Parathyroid adenoma (tissue), 2 donors: ENCODE measurements at regions not wholly inside any gene's neighbourhood (a gene's known extent, or its start where the extent isn't known, plus 50 kb on each side); places are given as distances from the start of the nearest gene placed in this dataset.

Source experiments
- H2AFZ ChIP-seq: fragments of 300-600 bp; sonication (generic); one replicate; pipeline ENCODE4 v1.7.0; 2017; ENCODE audit warnings: antibody characterized with exemption, mild to moderate bottlenecking
- H3K27ac ChIP-seq: fragments of 300-600 bp; sonication (generic); one replicate; pipeline ENCODE4 v1.7.0; 2017
- H3K27me3 ChIP-seq: fragments of 300-600 bp; sonication (generic); one replicate; pipeline ENCODE4 v1.7.0; 2017; ENCODE audit warnings: low read length; ENCODE audit not compliant: control insufficient read depth, insufficient read depth
- H3K36me3 ChIP-seq: fragments of 300-600 bp; sonication (generic); one replicate; pipeline ENCODE4 v1.7.0; 2017; ENCODE audit warnings: low read length; ENCODE audit not compliant: control insufficient read depth, insufficient read depth
- H3K4me1 ChIP-seq: fragments of 300-600 bp; sonication (generic); one replicate; pipeline ENCODE4 v1.7.0; 2017; ENCODE audit warnings: control low read depth
- H3K4me2 ChIP-seq: fragments of 300-600 bp; sonication (generic); one replicate; pipeline ENCODE4 v1.7.0; 2017; ENCODE audit warnings: low read length
- H3K4me3 ChIP-seq: fragments of 300-600 bp; sonication (generic); one replicate; pipeline ENCODE4 v1.7.0; 2017; ENCODE audit warnings: low read depth, low read length
- H3K79me2 ChIP-seq: fragments of 300-600 bp; sonication (generic); one replicate; pipeline ENCODE4 v1.7.0; 2017; ENCODE audit warnings: control low read depth
- H3K9ac ChIP-seq: fragments of 300-600 bp; sonication (generic); one replicate; pipeline ENCODE4 v1.7.0; 2017; ENCODE audit warnings: mild to moderate bottlenecking
- H3K9me3 ChIP-seq: fragments of 300-600 bp; sonication (generic); one replicate; pipeline ENCODE4 v1.7.0; 2017; ENCODE audit warnings: low read length; ENCODE audit not compliant: control insufficient read depth
- TF ChIP-seq, protein P1 (sequence below): fragments of 300-600 bp; sonication (generic); IDR thresholded peaks from one replicate; pipeline ENCODE4 v1.7.0; 2017; ENCODE audit warnings: antibody characterized with exemption, mild to moderate bottlenecking
- donor health status: primary hyperparathyroidism.

DNA sequence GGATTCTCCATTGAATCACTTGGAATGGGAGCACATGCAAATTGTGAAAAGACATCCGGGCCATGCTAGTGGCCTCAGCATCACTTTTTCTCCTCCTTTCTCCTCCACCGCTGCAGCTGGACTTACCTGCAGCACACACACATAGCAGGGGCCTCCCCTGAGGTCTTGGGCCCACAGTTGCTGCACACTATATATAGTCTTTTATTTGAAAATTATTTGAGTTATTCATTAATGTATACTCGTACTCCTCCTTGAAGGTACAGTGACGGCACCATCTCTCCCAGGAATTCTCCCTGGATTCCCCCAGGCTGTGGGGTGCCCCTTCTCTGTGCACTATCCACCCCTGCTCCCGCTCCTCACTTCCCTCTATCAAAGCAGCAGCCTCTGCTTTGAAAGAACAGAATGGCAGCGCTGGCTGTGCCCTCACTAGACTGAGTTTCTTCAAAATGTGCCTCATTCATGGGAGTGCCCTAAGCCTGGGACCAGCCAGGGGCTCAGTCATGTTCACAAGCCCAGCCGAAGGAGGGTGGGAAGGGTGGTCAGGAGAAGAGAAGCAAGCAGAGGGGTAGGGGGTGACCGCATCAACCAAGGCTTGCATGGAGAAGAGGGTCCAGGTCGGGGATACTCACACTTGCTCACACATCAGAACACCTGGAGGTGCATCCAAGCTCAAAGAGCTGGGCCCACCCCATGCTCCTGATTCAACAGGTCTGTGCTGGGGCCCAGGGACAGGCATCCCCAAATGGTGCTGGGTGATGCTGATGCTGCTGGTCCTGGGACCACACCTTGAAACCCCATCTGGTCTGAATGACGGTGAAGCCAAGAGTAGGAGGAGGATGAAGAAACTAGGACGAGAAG is 156.2 kb upstream of the ZMIZ1 start:
- peaks cover 4% of the 10 kb centered on the region for H3K4me1 ChIP-seq
- no peak overlapping the region for H2AFZ ChIP-seq
- H3K27me3 ChIP-seq: no peaks in the 10 kb centered on the region
- TF ChIP-seq, protein P1, sequence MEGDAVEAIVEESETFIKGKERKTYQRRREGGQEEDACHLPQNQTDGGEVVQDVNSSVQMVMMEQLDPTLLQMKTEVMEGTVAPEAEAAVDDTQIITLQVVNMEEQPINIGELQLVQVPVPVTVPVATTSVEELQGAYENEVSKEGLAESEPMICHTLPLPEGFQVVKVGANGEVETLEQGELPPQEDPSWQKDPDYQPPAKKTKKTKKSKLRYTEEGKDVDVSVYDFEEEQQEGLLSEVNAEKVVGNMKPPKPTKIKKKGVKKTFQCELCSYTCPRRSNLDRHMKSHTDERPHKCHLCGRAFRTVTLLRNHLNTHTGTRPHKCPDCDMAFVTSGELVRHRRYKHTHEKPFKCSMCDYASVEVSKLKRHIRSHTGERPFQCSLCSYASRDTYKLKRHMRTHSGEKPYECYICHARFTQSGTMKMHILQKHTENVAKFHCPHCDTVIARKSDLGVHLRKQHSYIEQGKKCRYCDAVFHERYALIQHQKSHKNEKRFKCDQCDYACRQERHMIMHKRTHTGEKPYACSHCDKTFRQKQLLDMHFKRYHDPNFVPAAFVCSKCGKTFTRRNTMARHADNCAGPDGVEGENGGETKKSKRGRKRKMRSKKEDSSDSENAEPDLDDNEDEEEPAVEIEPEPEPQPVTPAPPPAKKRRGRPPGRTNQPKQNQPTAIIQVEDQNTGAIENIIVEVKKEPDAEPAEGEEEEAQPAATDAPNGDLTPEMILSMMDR: no peak
- H3K36me3 ChIP-seq: no peaks in the 10 kb centered on the region
- H3K79me2 ChIP-seq: no peaks in the 10 kb centered on the region
- H3K9ac ChIP-seq: no peak overlapping the region
- no peak overlapping the region for H3K27ac ChIP-seq
- H3K4me2 ChIP-seq: no peak overlapping the region
- no peaks in the 10 kb centered on the region for H3K9me3 ChIP-seq
- H3K4me3 ChIP-seq: no peak overlapping the region

DNA sequence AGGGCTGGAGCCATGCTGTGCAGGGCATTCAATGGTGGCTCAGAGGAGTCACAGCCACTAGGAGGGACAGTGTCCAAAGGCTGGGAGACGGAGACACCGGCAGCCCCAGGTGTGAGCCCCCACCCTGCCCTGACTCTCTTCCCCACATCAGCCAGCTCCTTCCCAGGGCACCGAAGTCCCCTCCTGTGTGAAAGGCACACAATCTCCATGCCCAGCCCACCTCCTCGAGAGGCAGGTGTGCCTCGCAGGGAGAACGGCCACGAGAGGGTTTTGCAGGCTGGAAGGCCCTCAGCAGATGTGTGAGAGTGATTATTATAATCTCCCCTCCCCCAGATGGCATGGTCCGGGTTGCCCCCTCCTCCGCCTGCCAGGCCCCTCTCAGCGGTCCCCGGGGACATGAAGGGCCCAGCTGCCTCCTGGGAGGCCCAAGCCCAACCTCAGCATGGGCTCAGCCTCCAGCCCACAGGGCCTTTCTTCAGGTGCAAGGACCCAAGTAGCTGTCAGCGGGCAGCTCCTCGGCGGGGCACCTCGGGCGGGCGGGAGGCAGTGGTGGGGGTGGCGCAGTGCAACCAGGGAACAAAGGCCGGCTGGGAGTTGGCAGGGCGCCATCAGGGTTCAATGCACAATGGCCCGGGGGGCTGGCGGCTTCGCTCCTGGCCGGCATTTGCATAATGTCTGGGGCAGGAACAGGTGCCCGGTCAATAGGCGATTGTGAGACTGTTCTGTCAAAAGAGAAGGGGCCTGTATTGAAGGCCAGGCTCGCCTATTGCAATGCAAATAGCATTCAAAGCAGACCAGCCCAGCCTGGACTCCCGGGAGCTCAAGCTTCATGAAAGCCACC is 155.3 kb upstream of the ZMIZ1 start:
- TF ChIP-seq, protein P1: no peak
- Histone ChIP-seq H2AFZ (no peak overlapping the region), H3K27me3 (no peaks in the 10 kb centered on the region), H3K9ac (no peak overlapping the region), H3K79me2 (no peaks in the 10 kb centered on the region), H3K27ac (no peak overlapping the region), H3K4me1 (peaks cover 4% of the 10 kb centered on the region), H3K4me2 (no peak overlapping the region), H3K36me3 (no peaks in the 10 kb centered on the region), H3K4me3 (no peak overlapping the region), H3K9me3 (no peaks in the 10 kb centered on the region)

DNA sequence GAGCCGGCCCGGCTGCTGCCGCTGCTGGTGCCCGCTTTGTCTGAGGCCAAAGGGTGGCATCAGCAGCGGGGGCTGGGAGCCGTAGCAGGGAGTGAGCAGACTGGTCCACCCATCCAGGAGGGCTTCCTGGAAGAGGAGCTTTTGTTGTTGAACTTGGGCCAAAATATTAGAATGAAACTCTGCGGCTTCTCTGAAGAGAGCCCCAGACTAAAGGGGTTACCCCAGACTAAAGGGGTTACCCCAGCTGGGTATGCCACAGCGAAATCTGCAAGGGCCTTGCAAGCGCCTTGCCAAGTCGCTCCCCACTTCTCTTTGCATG is 154.7 kb upstream of the ZMIZ1 start:
- H3K9me3 ChIP-seq: no peaks in the 10 kb centered on the region
- no peaks in the 10 kb centered on the region for H3K79me2 ChIP-seq
- TF ChIP-seq, protein P1: no peak
- H3K27me3 ChIP-seq: no peaks in the 10 kb centered on the region
- H3K36me3 ChIP-seq: no peaks in the 10 kb centered on the region
- no peak overlapping the region for H3K9ac ChIP-seq
- no peak overlapping the region for H3K27ac ChIP-seq
- H2AFZ ChIP-seq: no peak overlapping the region
- peaks cover 4% of the 10 kb centered on the region for H3K4me1 ChIP-seq
- H3K4me2 ChIP-seq: no peak overlapping the region
- H3K4me3 ChIP-seq: no peak overlapping the region

DNA sequence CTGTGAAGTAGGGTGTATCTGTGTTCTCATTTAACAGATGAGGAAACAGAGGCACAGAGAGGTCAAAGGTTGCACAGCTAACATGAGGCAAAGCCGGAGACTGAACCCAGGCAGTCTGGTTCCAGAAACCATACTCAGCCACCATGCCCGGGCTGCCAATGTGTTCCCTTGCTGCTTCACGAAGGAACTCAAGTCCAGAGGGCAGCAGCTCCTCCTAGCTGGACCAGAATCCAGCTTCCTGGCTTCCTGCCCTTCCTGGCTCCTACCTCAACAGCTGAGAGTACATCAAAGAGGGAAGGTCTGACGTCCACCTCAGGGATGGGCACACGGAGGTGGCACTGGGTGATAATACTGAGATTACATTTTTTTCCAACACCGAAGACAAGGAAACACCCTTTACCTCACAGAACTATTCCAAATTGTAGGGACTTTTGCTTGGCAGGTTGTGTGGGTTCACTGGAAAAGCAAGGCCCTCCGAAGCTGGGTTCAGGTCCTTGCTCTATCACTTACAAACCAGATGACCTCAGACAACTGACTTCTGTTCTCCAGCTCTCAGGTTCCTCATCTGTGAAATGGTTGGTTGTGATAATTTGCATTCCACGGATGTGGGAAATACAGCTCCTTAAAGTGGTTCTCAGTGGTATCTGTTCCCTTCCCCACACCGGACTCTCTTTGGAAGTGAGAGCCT is 154.1 kb upstream of the ZMIZ1 start:
- TF ChIP-seq, protein P1: no peak

More for the DNA sequence above, 154.1 kb upstream of the ZMIZ1 start:
- Histone ChIP-seq H3K4me1 (peaks cover 4% of the 10 kb centered on the region), H3K27ac (no peak overlapping the region), H2AFZ (no peak overlapping the region), H3K79me2 (no peaks in the 10 kb centered on the region), H3K4me3 (no peak overlapping the region), H3K9ac (no peak overlapping the region), H3K4me2 (no peak overlapping the region), H3K36me3 (no peaks in the 10 kb centered on the region), H3K27me3 (no peaks in the 10 kb centered on the region), H3K9me3 (no peaks in the 10 kb centered on the region)
